ENCODE measurements at regions not wholly inside any gene's neighbourhood (a gene's known extent, or its start where the extent isn't known, plus 50 kb on each side); places are given as distances from the start of the nearest gene placed in this dataset.

- H3K27ac ChIP-seq = no peak overlapping the region
- no peaks in the 10 kb centered on the region for H3K27me3 ChIP-seq
- TF ChIP-seq CTCF (IDR thresholded peaks at IDR 0.05) = no peak
- H3K4me3 ChIP-seq = no peak overlapping the region
- no peaks in the 10 kb centered on the region for H3K4me1 ChIP-seq
- intact Hi-C loops (cut with DNase I) = no loop called here
- no peaks in the 10 kb centered on the region for H3K36me3 ChIP-seq
- no peak overlapping the region for H3K9ac ChIP-seq (ENCODE audit: low read depth in 2 of 2, low read length in 2 of 2)
- DNase-seq = no peak
- H3K9me3 ChIP-seq = no peaks in the 10 kb centered on the region
Observed at GRCh38 chr2:185145316-185146121, 547.2 kb downstream of the ZNF804A start.

GRCh38 chr2:185147361-185147760 is 549.0 kb downstream of the ZNF804A start:
- no peaks in the 10 kb centered on the region for H3K27me3 ChIP-seq
- no peaks in the 10 kb centered on the region for H3K9me3 ChIP-seq
- intact Hi-C loops (cut with DNase I) = no loop called here
- H3K27ac ChIP-seq = no peak overlapping the region
- H3K4me3 ChIP-seq = no peak overlapping the region
- H3K9ac ChIP-seq (ENCODE audit: low read depth in 2 of 2, low read length in 2 of 2) = no peak overlapping the region
- no peaks in the 10 kb centered on the region for H3K36me3 ChIP-seq
- TF ChIP-seq CTCF (IDR thresholded peaks at IDR 0.05) = no peak
- no peak for DNase-seq
- H3K4me1 ChIP-seq = no peaks in the 10 kb centered on the region

- intact Hi-C loops (cut with DNase I) = no loop called here
- Histone ChIP-seq H3K4me1 (no peaks in the 10 kb centered on the region), H3K27me3 (no peaks in the 10 kb centered on the region), H3K27ac (no peak overlapping the region), H3K36me3 (no peaks in the 10 kb centered on the region), H3K9me3 (no peaks in the 10 kb centered on the region), H3K9ac (ENCODE audit: low read depth in 2 of 2, low read length in 2 of 2) (no peak overlapping the region), H3K4me3 (no peak overlapping the region)
- DNase-seq = no peak
- no peak for TF ChIP-seq CTCF (IDR thresholded peaks at IDR 0.05)
Observed at GRCh38 chr2:185152186-185152585, 553.9 kb downstream of the ZNF804A start.

GRCh38 chr2:185161701-185162100 is 563.4 kb downstream of the ZNF804A start:
- Histone ChIP-seq H3K9ac (ENCODE audit: low read depth in 2 of 2, low read length in 2 of 2) (no peak overlapping the region), H3K36me3 (no peaks in the 10 kb centered on the region), H3K4me1 (no peaks in the 10 kb centered on the region), H3K4me3 (no peak overlapping the region), H3K27me3 (no peaks in the 10 kb centered on the region), H3K27ac (no peak overlapping the region), H3K9me3 (no peaks in the 10 kb centered on the region)
- intact Hi-C loops (cut with DNase I) = no loop called here
- TF ChIP-seq CTCF (IDR thresholded peaks at IDR 0.05) = no peak
- DNase-seq = no peak

- no peak overlapping the region for H3K27ac ChIP-seq
- no peak for DNase-seq
- H3K4me3 ChIP-seq = no peak overlapping the region
- no peaks in the 10 kb centered on the region for H3K4me1 ChIP-seq
- intact Hi-C loops (cut with DNase I) = no loop called here
- no peak for TF ChIP-seq CTCF (IDR thresholded peaks at IDR 0.05)
- H3K36me3 ChIP-seq = no peaks in the 10 kb centered on the region
- no peak overlapping the region for H3K9ac ChIP-seq (ENCODE audit: low read depth in 2 of 2, low read length in 2 of 2)
- no peaks in the 10 kb centered on the region for H3K9me3 ChIP-seq
- no peaks in the 10 kb centered on the region for H3K27me3 ChIP-seq
Observed at GRCh38 chr2:185174353-185174752, 564.3 kb upstream of the FSIP2 start.

Data from colonic mucosa (tissue), 4 donors.